C4-2B (cell line): ENCODE measurements at regions not wholly inside any gene's neighbourhood (a gene's known extent, or its start where the extent isn't known, plus 50 kb on each side); places are given as distances from the start of the nearest gene placed in this dataset.

Experiments
- CTCF ChIP-seq: fragments of 450-650 bp; conservative IDR thresholded peaks from 2 replicates; pipeline ENCODE4 v1.5.1; 2017; ENCODE audit warnings: mild to moderate bottlenecking
- ZFX ChIP-seq: fragments of 450-650 bp; IDR thresholded peaks from 2 replicates; pipeline ENCODE4 v1.6.1; 2017

GRCh38 chr21:21605521-21605920 is 607.3 kb downstream of the NCAM2 start:
- TF ChIP-seq CTCF, result no peak
- no peak for TF ChIP-seq ZFX
